Astrocyte of the spinal cord (primary cell): ENCODE measurements at regions not wholly inside any gene's neighbourhood (a gene's known extent, or its start where the extent isn't known, plus 50 kb on each side); places are given as distances from the start of the nearest gene placed in this dataset.
"Not testable (repeated sequence)": the region's sequence is repeated elsewhere in the genome, so short reads cannot be mapped to it uniquely, and the experiment has no call there.

Source experiments
- DNase-seq: peaks from one replicate; pipeline ENCODE4 v3.0.0; 2011; ENCODE audit warnings: low read depth, low spot score
- H3K4me3 ChIP-seq: 2 replicates; pipeline ENCODE4 v1.5.1; 2011; ENCODE audit warnings: low read depth, mild to moderate bottlenecking, low read length, moderate library complexity
- CTCF ChIP-seq: IDR thresholded peaks from 2 replicates; pipeline ENCODE4 v1.5.1; 2012; ENCODE audit warnings: low read depth, mild to moderate bottlenecking, low read length, inconsistent platforms
- in situ Hi-C: cut with HindIII; loops from 2 replicates; pipeline ENCODE4 v1.10.0; 2017; ENCODE audit warnings: low sequenced_read_pairs

GRCh38 chr13:40052954-40053353 lies 397.5 kb downstream of the COG6 start:
- in situ Hi-C loops = no loop called here
- H3K4me3 ChIP-seq = no peak overlapping the region

GRCh38 chr13:40053401-40053800 lies 397.9 kb downstream of the COG6 start:
- TF ChIP-seq CTCF = no peak
- no peak overlapping the region for H3K4me3 ChIP-seq
- DNase-seq = no peak
- in situ Hi-C loops = no loop called here

More at GRCh38 chr13:40052954-40053353, 397.5 kb downstream of the COG6 start:
- TF ChIP-seq CTCF = no peak
- no peak for DNase-seq

- H3K4me3 ChIP-seq, DNase-seq, in situ Hi-C loops: not testable (repeated sequence)
These were observed 399.0 kb downstream of the COG6 start for GRCh38 chr13:40054422-40054821.

- no peak for DNase-seq
- in situ Hi-C loops = no loop called here
- no peak overlapping the region for H3K4me3 ChIP-seq
- TF ChIP-seq CTCF = no peak
These were observed 401.6 kb downstream of the COG6 start for GRCh38 chr13:40056898-40057619.

GRCh38 chr13:40058757-40059236 lies 403.3 kb downstream of the COG6 start:
- in situ Hi-C loops = no loop called here
- no peak for DNase-seq

GRCh38 chr13:40059540-40060232 lies 404.2 kb downstream of the COG6 start:
- no peak overlapping the region for H3K4me3 ChIP-seq
- no peak for TF ChIP-seq CTCF
- in situ Hi-C loops = no loop called here
- no peak for DNase-seq

More at GRCh38 chr13:40058757-40059236, 403.3 kb downstream of the COG6 start:
- H3K4me3 ChIP-seq = no peak overlapping the region
- TF ChIP-seq CTCF = no peak
